Mesendoderm (in vitro differentiated cells): ENCODE measurements at regions not wholly inside any gene's neighbourhood (a gene's known extent, or its start where the extent isn't known, plus 50 kb on each side); places are given as distances from the start of the nearest gene placed in this dataset.

Source experiments
- DNase-seq: peaks from one replicate; pipeline ENCODE4 v3.0.0; 2013
- H2AK5ac ChIP-seq: 2 replicates; pipeline ENCODE4 v1.6.1; 2013; ENCODE audit warnings: low read length, inconsistent platforms
- H2BK120ac ChIP-seq: 2 replicates; pipeline ENCODE4 v1.6.1; 2013; ENCODE audit warnings: low read depth, mild to moderate bottlenecking, low read length, moderate library complexity, mixed read lengths
- H2BK15ac ChIP-seq: replicated peaks from 2 replicates; pipeline ENCODE4 v1.6.1; 2013; ENCODE audit warnings: low read depth, mild to moderate bottlenecking, moderate library complexity
- H2BK5ac ChIP-seq: 2 replicates; pipeline ENCODE4 v1.6.1; 2013; ENCODE audit warnings: low read length, inconsistent platforms
- H3K18ac ChIP-seq: 2 replicates; pipeline ENCODE4 v1.6.1; 2013; ENCODE audit warnings: mild to moderate bottlenecking, low read length, mixed read lengths
- H3K23ac ChIP-seq: one replicate; pipeline ENCODE4 v1.6.1; 2013; ENCODE audit warnings: low read length
- H3K27ac ChIP-seq: 2 replicates; pipeline ENCODE4 v1.5.1; 2013; ENCODE audit warnings: low read depth, mild to moderate bottlenecking, inconsistent platforms, low read length, moderate library complexity
- H3K27me3 ChIP-seq: 2 replicates; pipeline ENCODE4 v1.6.1; 2013; ENCODE audit warnings: low read length, control low read depth, mild to moderate bottlenecking, inconsistent platforms; ENCODE audit not compliant: insufficient read depth, poor library complexity
- H3K36me3 ChIP-seq: 2 replicates; pipeline ENCODE4 v1.6.1; 2013; ENCODE audit warnings: low read length, inconsistent platforms; ENCODE audit not compliant: control insufficient read depth, insufficient read depth
- H3K4ac ChIP-seq: one replicate; pipeline ENCODE4 v1.6.1; 2013; ENCODE audit warnings: low read depth, mild to moderate bottlenecking, low read length, moderate library complexity
- H3K4me1 ChIP-seq: 2 replicates; pipeline ENCODE4 v1.6.1; 2013; ENCODE audit warnings: low read depth, low read length, inconsistent platforms; ENCODE audit not compliant: control insufficient read depth
- H3K4me2 ChIP-seq: 2 replicates; pipeline ENCODE4 v1.6.1; 2013; ENCODE audit warnings: low read length
- H3K4me3 ChIP-seq: 2 replicates; pipeline ENCODE4 v1.5.1; 2013; ENCODE audit warnings: mild to moderate bottlenecking, low read length
- H3K56ac ChIP-seq: one replicate; pipeline ENCODE4 v1.6.1; 2013; ENCODE audit warnings: low read length
- H3K79me1 ChIP-seq: 2 replicates; pipeline ENCODE4 v1.6.1; 2013; ENCODE audit warnings: low read length, inconsistent platforms
- H3K79me2 ChIP-seq: 2 replicates; pipeline ENCODE4 v1.6.1; 2013; ENCODE audit warnings: mild to moderate bottlenecking, low read length; ENCODE audit not compliant: control insufficient read depth, insufficient read depth
- H3K9ac ChIP-seq: 2 replicates; pipeline ENCODE4 v1.6.1; 2013; ENCODE audit warnings: low read length, inconsistent platforms
- H4K5ac ChIP-seq: one replicate; pipeline ENCODE4 v1.6.1; 2013; ENCODE audit warnings: low read length
- H4K8ac ChIP-seq: one replicate; pipeline ENCODE4 v1.6.1; 2013; ENCODE audit warnings: low read depth, mild to moderate bottlenecking, control low read depth, low read length, moderate library complexity
- WGBS: extraction: QIAGEN DNeasy Blood & Tissue Kit; methylation state at CpG from one replicate; pipeline ENCODE4 v1.1.7; 2013; ENCODE audit warnings: low lambda C conversion rate, missing lambda C conversion rate; ENCODE audit not compliant: insufficient coverage; ENCODE audit errors: extremely low coverage; 5-methylcytosine and 5-hydroxymethylcytosine counted together

- Histone ChIP-seq H3K4me1 (no peaks in the 10 kb centered on the region), H3K79me1 (no peaks in the 10 kb centered on the region), H3K9ac (no peak overlapping the region), H3K4me2 (no peak overlapping the region), H4K8ac (no peak overlapping the region), H3K56ac (no peak overlapping the region), H2BK120ac (no peak overlapping the region), H3K23ac (no peak overlapping the region), H3K27ac (no peak overlapping the region), H3K27me3 (no peaks in the 10 kb centered on the region), H3K4ac (no peak overlapping the region), H3K18ac (no peak overlapping the region), H4K5ac (no peak overlapping the region), H2BK15ac (no peak overlapping the region), H3K79me2 (no peaks in the 10 kb centered on the region), H3K4me3 (no peak overlapping the region), H2BK5ac (no peak overlapping the region), H3K36me3 (no peaks in the 10 kb centered on the region), H2AK5ac (no peak overlapping the region)
- DNase-seq, result no peak
- WGBS, result no CpG with 5 or more reads among the region's 2 CpGs
Observed at GRCh38 chrX:22616867-22617266, 344.2 kb downstream of the CBLL2 start.

- no peaks in the 10 kb centered on the region for H3K79me2 ChIP-seq
- H2BK120ac ChIP-seq, result no peak overlapping the region
- no peak overlapping the region for H3K23ac ChIP-seq
- H2BK5ac ChIP-seq, result no peak overlapping the region
- no peaks in the 10 kb centered on the region for H3K36me3 ChIP-seq
- H3K56ac ChIP-seq, result no peak overlapping the region
- no peak overlapping the region for H3K18ac ChIP-seq
- no peak overlapping the region for H3K4me3 ChIP-seq
- H4K5ac ChIP-seq, result no peak overlapping the region
- H3K27me3 ChIP-seq, result no peaks in the 10 kb centered on the region
- no peaks in the 10 kb centered on the region for H3K79me1 ChIP-seq
- no peak overlapping the region for H2BK15ac ChIP-seq
- H3K4ac ChIP-seq, result no peak overlapping the region
- no CpG with 5 or more reads among the region's 3 CpGs for WGBS
- H3K27ac ChIP-seq, result no peak overlapping the region
- no peak overlapping the region for H3K4me2 ChIP-seq
- no peaks in the 10 kb centered on the region for H3K4me1 ChIP-seq
- no peak overlapping the region for H2AK5ac ChIP-seq
- no peak for DNase-seq
- H4K8ac ChIP-seq, result no peak overlapping the region
- no peak overlapping the region for H3K9ac ChIP-seq
Observed at GRCh38 chrX:22627576-22627975, 354.9 kb downstream of the CBLL2 start.

DNA sequence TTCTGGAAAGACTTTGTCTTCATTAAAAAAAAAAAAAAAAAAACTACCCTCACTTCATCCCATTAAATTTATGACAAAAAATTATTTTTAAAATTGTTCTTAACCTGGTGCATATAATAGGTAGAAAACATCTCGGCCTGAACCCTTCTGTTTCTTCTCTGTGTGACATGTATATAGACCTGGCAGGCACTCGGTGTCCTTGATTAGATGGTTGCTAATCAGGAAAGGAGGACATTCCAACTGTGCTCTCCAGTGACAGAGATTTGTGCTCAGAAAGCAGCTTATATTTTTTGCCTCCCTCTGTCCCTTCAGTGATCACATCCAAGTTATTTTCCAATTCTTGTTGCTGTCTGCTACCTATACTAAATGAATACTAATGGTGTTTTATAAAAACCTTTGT, 355.6 kb downstream of the CBLL2 start:
- Histone ChIP-seq H3K4ac (no peak overlapping the region), H3K27me3 (no peaks in the 10 kb centered on the region), H4K8ac (no peak overlapping the region), H3K4me2 (no peak overlapping the region), H3K79me1 (no peaks in the 10 kb centered on the region), H3K79me2 (no peaks in the 10 kb centered on the region), H4K5ac (no peak overlapping the region), H3K36me3 (no peaks in the 10 kb centered on the region), H3K4me1 (no peaks in the 10 kb centered on the region), H2BK15ac (no peak overlapping the region), H3K9ac (no peak overlapping the region), H3K23ac (no peak overlapping the region), H3K56ac (no peak overlapping the region), H2AK5ac (no peak overlapping the region), H3K4me3 (no peak overlapping the region), H2BK120ac (no peak overlapping the region), H3K18ac (no peak overlapping the region), H3K27ac (no peak overlapping the region), H2BK5ac (no peak overlapping the region)
- no peak for DNase-seq
- WGBS, result no CpG with 5 or more reads among the region's 2 CpGs

DNA sequence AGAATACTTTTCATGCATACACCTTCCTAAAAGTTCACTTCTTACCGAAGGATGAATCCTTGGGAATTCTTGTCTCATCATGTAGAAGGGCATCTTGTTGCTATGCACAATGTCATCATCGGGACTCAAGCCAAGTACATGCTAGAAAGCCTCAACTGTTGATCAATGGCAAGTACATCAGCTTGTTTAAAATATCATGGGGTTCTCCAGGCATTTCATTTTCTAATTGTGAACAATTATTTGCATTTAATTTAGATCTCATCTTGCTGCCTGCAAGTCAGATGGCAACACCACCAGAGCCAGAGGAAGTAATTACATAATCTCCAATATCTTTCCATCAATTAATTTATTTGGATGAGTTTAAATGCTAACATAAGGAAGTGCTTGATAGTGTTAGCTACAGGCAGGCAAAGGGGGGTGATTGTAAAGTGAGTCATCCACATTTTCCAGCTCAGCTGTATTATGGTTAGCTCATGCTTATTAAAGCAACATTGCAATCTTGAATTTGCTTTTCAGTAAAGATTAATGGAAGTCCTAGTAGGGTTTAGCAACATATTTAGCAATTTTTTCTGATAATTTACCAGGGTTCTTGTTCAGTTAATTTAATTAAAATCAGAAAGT, 356.5 kb downstream of the CBLL2 start:
- Histone ChIP-seq H3K4me3 (no peak overlapping the region), H3K4me2 (no peak overlapping the region), H3K79me2 (no peaks in the 10 kb centered on the region), H3K18ac (no peak overlapping the region), H3K56ac (no peak overlapping the region), H3K4me1 (no peaks in the 10 kb centered on the region), H3K36me3 (no peaks in the 10 kb centered on the region), H3K27me3 (no peaks in the 10 kb centered on the region), H3K27ac (no peak overlapping the region), H2BK120ac (no peak overlapping the region), H4K8ac (no peak overlapping the region), H3K9ac (no peak overlapping the region), H3K4ac (no peak overlapping the region), H2BK15ac (no peak overlapping the region), H2BK5ac (no peak overlapping the region), H3K23ac (no peak overlapping the region), H3K79me1 (no peaks in the 10 kb centered on the region), H2AK5ac (no peak overlapping the region), H4K5ac (no peak overlapping the region)
- no peak for DNase-seq
- WGBS, result no CpG with 5 or more reads among the region's 2 CpGs

DNA sequence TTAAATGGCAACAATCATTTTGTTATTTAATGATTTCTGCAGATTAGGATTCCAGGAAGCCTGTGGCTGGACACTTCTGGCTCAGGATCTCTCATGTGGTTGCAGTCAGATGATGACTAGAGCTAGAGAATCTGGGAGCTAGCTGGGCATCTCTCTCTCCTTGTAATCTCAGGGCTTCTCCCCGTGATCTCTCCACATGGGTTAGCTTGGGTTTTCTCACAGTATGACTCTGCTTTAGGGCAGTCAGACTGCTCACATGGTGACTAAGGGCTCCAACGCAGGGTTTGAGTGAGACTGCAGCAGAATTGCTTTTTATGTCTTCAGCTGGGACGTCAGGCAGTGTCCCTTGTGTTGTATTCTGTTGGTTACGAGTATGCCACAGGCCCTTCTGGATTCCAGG, 361.4 kb downstream of the CBLL2 start:
- Histone ChIP-seq H3K36me3 (no peaks in the 10 kb centered on the region), H2BK120ac (no peak overlapping the region)
- no CpG with 5 or more reads among the region's 4 CpGs for WGBS

GRCh38 chrX:22634751-22635150, 362.0 kb downstream of the CBLL2 start:
- Histone ChIP-seq H3K4me1 (no peaks in the 10 kb centered on the region), H2BK120ac (no peak overlapping the region), H3K23ac (no peak overlapping the region), H3K79me2 (no peaks in the 10 kb centered on the region), H4K5ac (no peak overlapping the region), H3K36me3 (no peaks in the 10 kb centered on the region), H3K4ac (no peak overlapping the region), H3K4me2 (no peak overlapping the region), H3K79me1 (no peaks in the 10 kb centered on the region), H3K4me3 (no peak overlapping the region), H2AK5ac (no peak overlapping the region), H4K8ac (no peak overlapping the region), H3K18ac (no peak overlapping the region), H3K27ac (no peak overlapping the region), H3K27me3 (no peaks in the 10 kb centered on the region), H3K9ac (no peak overlapping the region), H3K56ac (no peak overlapping the region), H2BK5ac (no peak overlapping the region), H2BK15ac (no peak overlapping the region)
- DNase-seq, result no peak
- WGBS, result no CpG with 5 or more reads among the region's 1 CpG

More for the DNA sequence above, 361.4 kb downstream of the CBLL2 start:
- no peak overlapping the region for H3K4ac ChIP-seq
- no peak overlapping the region for H2AK5ac ChIP-seq
- H3K79me2 ChIP-seq, result no peaks in the 10 kb centered on the region
- no peak overlapping the region for H3K4me2 ChIP-seq
- peak overlapping the region; percentile 18 for H3K18ac ChIP-seq
- no peak overlapping the region for H3K23ac ChIP-seq
- H3K56ac ChIP-seq, result no peak overlapping the region
- H3K4me1 ChIP-seq, result no peaks in the 10 kb centered on the region
- no peaks in the 10 kb centered on the region for H3K27me3 ChIP-seq
- H3K79me1 ChIP-seq, result no peaks in the 10 kb centered on the region
- no peak overlapping the region for H3K4me3 ChIP-seq
- no peak overlapping the region for H4K8ac ChIP-seq
- no peak overlapping the region for H3K9ac ChIP-seq
- DNase-seq, result no peak
- H4K5ac ChIP-seq, result no peak overlapping the region
- no peak overlapping the region for H2BK5ac ChIP-seq
- H2BK15ac ChIP-seq, result no peak overlapping the region
- no peak overlapping the region for H3K27ac ChIP-seq
